SW 1271 (cell line): ENCODE measurements at regions not wholly inside any gene's neighbourhood (a gene's known extent, or its start where the extent isn't known, plus 50 kb on each side); places are given as distances from the start of the nearest gene placed in this dataset.
"Not testable (repeated sequence)": the region's sequence is repeated elsewhere in the genome, so short reads cannot be mapped to it uniquely, and the experiment has no call there.

Experiments used
- DNase-seq, 2 experiments: peaks; one replicate each; lab custom pipeline; 2025; lab: John Stamatoyannopoulos, UW

DNA sequence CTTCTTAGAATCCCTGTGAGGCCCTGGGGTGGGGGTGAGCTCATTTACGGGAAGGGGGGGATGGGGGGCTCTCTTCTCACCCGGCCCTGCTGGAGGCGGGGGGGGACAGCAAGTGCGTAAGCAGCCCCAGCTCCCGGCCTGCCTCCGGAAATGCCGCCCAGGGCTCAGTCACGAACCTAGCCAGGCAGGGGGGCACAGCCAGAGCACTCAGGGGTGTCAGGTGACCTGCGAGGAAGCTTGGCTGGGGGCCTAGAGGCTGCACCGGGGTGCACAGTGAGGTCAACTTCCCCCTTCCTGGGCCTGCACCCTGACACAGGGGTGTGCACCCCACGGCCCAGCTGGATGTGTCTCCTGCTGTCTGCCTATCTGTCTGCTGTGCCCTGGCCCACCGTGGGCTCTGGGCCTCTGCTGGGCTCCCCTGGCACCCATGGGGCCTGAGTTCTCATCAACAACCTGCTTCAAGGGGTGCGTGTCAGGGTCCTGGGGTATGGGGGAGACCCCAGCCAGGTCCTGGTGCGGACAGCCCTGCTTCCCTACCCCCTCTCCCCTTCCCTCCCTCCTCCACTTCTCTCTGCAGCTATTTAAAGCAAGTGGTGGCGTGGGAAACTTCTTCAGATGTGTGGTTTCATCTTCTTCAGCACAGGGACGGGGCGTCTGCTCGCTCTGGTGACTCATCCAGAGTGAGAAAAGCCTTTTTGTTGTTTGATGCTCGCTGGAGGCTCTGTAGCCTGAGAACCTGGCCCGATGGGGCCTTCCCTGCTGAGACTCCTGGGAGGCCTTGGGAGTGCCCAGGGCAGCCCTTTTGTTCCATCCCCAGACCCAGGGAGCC lies 92.5 kb upstream of the RUNX3 start:
- DNase-seq, result peak; percentile 21 to 60

DNA sequence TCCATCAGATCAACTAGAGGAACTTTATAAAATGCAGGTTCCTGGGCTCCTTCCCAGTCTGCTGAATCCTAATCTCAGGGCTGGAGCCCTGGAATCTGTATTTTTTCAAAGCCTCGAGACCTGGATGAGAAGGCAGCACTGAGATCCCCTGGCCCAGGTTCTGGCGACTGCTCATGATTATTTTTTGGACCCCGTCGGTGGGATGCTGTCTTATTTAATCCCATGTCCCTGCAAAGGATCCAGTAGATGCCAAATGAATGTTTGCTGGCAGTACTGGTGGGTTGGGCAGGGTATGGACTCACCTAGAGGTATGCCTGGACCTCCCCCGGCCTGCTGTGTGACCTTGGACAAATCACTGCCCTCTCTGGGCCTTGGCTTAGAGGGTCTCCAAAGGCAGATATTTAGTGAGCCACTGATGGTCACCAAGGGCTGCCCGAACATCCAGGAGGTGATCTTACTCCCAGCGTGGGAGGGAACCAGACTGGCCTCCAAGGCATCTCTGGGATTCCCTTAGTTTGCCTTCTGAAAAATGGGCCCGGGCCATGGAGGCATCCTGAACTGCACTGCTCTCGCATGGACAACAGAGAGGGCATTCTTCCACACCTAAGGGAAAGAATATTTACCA lies 91.6 kb upstream of the RUNX3 start:
- DNase-seq, result no peak

DNA sequence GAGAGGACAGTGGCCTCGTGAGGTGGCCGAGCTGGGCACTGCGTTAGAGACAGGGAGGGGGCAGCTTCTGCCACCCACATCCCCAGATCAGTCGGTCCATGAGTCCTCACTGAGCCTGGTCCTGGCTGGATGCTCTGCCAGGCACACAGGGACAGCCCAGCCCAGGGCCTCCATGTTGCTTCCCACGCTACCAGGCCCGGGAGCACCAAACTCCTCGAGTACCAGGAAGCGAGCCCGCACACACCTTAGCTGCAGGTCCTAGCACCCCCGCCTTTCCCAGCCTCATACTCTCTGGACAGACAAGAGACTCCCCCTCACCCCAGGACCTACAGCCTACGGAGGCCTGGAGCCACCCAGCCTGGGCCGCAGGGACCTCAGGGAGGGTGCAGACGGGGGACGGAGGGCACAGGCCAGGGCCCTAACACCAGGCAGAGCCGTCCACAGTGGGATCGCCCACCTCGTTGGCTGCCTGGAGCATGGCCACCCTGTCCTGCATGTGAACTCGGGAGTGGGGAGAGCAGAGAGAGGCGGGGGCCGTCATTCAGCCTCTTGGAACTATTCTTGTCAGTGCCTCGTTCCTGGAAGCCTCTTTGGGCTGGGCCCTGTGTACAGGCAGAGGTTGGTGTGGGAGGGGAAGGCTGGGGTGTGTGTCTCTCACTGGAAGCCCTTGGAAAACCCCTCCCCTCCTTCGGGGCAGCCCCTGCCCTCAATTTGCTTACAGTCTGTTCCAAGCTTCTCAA lies 90.9 kb upstream of the RUNX3 start:
- DNase-seq, result no peak

DNA sequence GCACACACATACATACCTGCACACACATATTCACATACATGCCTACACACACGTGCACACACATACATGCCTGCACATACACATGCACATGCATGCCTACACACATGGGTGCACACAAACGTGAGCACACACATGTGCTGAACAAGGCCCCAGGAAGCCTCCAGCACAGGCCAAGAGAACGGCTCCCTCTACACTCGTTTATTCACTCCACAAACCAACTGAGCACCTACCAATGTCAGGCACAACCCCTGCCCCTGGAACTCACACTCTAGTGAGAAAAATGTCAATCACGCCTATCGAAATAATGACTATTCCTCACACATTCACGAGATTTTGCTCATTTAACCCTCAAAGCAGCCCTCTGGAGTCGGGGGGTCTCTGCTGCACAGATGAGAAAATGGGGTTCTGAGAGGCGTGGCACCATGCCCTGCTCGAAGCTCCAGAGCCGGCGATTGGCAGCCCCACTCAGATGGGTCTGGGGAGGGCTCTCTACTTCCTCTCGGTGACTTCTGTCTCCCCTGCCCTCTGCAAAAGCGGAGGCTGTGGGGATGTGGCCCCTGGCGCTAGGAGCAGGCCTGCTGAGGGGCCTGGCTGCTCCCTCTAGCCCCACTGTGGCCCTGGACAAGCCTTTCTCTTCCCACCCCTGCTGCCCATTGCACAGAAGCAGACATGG lies 90.2 kb upstream of the RUNX3 start:
- no peak for DNase-seq

DNA sequence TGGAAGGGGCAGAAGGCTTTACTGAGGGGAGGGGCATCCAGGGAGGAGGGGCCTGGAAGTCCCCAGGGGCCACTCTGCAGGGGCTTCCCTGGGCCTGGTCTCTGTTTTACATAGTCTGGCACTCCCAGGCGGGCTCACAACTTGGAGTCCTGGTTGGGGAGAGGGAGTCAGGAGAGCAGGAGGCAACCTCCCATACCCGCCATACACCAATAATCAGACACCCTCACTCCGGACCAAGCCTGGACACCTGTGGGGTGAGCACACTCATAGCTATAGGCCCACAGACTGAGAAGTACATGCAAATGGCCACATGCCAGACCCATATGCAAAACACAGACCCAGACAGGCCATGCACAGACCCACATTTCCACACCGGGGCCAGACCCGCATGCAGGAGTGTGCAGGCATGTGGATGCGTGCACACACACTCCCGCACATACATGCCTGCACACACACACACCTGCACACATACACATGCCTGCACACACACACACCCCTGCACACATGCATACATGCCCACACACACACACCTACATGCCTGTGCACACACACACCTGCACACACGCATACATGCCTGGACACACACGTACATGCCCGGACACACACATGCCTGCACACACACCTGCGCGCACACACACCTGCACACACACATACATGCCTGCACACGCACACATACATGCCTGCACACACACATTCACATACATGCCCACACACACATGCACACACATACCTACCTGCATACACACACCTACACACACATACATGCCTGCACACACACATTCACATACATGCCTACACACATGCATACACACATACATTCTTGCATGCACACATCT lies 89.5 kb upstream of the RUNX3 start:
- no peak for DNase-seq

DNA sequence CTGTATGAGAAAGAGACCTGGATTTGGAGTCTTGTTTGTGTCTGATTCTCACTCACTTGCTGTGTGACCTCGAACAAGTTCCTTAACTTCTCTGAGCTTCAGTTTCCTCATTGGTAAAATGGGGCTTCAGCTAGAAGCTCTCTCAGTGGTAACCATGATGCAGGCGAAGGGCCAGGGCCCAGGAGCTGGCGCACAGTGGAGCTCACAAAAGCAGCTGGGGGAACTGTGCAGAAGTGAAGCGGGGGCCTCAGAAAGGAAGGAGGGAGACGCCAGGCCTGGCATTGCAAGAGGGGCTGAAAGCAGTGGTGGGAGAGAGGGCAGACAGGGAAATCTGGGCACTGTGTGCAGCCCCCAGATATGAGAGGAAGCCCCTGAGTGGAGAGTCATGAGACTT lies 88.9 kb upstream of the RUNX3 start:
- no peak for DNase-seq

DNA sequence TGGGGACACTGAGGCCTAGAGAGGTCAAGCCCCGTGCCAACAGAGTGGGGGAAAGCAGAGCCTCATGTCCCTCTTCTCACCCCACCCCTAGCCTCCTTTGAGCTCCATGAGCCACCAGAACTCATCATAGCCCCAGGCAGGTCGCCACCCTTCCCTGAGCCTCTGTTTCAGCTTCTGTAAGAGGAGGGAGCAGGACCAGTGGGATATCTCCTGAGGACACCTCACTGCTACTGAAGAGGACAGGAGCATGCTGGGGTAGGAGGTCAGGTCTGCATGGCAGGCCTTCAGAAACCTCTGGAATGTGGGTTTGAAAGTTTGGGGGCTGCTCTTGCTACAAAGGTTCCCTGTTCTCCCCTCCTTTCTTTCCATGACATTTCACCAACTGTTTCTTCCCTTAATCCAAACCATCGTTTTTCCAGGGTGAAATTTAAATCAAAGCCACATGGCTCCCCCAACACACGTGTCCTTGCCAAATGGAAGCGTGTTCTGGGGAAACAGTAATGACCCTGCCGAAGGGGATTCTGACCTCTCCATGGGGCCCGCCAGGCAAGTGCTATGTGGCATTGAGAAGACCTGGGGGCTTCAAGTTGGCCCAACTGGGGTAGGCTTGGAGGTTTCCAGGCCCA lies 88.1 kb upstream of the RUNX3 start:
- DNase-seq, result no peak

DNA sequence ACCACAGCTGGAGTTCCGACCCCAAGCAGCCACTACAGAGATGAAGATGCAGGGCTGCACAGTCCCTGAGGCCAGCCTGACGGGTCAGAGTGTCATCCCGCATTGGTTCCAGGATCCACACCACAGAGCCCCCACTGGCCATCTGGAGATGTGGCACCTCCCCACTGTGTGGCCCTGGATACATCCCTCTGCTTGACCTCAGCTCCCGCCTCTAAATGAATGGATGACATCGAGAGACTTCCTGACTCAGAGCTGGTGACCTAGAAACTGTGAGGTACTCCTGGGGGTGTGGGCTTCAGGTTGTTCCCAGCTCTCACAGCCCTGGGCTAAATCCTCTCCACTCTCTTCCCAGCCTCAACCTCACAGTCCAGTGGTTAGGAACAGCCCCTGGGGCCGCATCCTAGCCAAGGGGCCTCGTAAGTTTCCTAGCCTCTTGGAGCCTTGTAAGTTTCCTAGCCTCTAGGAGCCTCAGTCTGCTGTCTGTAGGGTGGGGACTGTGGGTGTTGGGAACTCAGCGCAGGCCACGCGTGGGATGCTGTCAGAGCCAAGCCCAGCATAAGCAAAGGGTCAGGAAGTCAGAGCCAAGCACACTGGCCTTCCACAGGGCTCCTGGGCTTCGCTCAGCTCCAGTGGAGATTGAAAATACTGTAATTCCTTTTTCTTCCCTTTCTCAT lies 87.5 kb upstream of the RUNX3 start:
- DNase-seq, result no peak

DNA sequence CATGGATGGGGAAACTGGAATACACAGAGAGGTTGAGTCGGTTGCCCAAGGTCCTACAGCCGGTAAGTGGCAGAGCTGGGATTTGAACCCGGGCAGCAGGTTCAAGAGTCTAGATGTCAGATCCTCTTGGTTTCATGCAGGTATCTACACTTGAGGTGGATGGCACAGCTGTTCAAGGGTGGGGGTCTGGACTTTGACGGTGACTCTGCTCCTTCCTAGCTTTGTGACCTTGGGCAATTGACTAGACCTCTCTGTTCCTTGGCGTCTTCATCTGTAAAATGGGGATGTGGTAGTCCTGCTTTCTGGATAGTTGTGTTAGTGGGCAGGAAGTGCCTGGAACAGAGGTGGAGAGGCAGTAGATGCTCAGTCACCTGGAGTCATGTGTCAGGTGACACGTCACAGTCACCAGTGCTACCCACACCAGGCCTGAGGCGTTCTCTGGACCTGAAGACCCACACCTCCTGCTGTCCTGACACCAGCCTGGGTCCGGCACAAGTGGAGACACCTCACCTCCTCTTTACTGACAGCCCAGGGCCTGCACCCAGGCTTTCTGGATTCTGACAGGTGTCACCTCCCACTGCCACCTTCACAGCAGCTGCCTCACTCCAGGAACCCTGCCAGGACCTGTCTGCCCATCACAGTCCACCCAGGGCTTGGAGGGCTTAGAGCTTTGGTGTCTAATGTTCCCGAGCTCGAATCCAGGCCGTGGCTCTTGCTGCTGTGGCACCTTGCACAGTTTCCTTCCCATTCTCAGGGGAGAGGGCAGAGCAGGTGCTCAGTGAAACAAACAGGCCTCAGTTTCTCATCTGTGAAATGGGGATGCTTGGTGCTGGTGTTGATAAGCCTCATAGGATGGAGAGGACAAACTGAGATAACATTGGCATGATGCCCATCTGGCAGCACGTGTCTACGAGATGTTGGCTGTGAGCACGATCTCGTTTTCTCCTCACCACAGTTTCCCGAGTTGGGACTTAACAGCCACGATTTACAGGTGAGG lies 83.2 kb upstream of the RUNX3 start:
- DNase-seq, result no peak

DNA sequence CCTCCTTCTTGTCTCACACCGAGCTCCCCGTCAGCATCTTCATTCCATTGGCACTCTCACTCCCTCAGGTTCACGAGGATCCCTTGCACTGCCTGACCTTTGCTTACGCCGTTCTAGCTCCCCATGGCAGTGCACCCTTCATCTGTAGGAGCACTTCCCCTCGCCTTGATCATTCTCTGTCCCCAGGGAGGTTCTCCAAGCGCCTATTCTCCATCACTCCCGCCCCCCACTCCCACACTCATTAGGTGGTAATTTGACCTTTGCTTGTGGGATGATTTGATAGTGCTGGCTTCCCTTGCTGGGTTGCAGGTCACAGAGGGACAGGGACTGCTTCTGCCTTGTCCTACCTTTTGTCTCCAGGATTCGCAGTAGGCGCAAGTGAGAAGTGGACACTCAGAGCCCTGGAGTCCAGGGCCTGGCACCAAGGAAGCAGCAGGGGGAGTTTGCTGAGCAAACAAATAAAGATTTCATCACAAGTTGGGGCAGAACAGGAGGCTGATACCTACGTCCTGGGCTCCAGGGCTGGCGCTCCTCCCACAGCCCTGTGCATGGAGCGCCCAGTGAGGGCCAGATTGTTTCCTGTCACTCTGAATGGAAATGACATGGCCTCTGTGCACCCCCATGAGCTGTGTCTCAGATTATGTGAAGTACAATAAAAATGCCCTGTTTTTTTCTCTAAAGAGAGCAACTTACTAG lies 82.0 kb upstream of the RUNX3 start:
- DNase-seq, result no peak

DNA sequence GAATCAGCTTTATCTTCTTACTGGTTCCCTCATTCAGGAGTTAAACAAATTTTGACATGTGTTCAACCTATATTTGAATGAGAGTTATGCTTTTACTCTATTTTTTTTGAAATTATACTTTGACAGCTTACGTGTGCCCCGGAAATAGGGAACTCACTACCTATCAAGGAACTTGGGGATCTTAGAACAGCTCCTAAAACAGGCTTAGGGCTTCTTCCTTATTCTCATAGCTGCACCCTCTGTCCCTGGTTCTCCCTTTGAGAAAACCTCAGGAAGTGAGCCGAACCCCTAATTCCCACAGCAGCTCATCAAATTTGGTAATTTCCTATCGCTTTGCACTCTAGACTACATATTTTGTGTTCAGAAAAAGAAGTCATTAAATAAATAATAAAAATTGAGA lies 81.2 kb upstream of the RUNX3 start:
- no peak for DNase-seq

DNA sequence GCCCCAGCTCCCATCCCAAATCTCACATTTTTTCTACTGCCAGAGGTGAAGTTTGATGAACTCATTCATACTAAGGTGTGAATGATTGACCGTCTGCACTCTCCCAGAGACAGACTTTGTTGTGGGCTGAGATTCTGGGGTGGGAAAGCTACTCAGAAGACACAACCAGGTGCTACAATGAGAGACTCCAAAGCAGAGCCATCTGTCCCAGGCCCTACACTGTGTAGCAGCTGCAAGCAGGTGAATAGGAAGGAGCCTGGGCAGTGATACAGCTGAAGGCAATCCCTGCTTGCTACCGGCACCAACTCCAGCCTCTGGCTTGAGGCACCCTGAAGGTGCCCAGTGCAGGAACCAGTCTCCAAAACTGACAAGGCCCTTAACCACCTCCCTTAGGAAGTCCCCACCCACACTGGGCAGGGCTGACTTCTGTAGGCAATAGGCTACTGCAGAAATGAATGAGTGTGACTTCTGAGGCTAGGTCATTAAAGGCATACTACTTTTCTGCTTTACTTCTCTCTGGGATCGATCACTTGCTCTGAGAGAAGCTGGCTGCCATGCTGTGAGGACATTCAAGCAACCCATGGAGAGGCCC lies 79.7 kb upstream of the RUNX3 start:
- DNase-seq, result no peak

DNA sequence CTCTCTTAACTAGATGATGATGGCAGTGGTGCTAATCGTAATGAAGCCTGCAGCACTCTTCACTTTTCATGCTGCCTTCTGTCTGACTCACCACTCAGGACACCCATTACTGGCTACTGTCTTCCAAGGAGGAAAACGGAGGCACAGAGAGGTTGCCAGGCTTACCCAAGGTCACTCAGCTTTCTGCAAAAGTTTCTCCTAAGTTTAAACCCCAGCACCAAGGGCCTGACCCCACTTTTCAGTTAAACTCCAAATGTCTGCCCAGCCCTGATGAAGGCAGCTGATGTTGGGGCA lies 78.1 kb upstream of the RUNX3 start:
- no peak for DNase-seq

DNA sequence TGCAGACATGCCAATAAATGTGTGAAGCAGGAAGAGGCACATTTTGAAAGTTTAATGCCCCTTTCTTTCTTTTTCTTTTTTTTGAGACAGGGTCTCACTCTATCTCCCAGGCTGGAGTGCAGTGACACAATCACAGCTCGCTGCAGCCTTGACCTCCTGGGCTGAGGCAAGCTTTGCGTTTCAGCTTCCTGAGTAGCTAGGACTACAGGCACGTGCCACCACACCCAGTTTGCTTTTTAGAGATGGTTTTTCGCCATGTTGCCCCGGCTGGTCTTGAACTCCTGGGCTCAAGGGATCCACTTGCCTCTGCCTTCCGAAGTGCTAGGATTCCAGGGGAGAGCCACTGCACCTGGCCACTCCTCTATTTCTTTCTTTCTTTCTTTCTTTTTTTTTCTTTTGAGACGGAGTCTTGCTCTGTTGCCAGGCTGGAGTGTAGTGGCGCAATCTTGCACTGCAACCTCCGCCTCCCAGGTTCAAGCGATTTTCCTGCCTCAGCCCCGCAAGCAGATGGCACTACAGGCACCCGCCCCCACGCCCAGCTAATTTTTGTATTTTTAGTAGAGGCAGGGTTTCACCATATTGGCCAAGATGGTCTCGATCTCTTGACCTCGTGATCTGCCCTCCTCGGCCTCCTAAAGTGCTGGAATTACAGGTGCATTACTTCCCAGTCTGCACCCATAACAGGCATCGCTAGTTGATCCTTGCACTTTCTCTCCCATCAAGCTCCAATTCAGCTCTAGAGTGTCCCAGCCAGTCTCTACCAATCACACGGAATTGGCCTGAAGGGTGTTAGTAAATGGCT lies 77.5 kb upstream of the RUNX3 start:
- DNase-seq, result not testable (repeated sequence)

DNA sequence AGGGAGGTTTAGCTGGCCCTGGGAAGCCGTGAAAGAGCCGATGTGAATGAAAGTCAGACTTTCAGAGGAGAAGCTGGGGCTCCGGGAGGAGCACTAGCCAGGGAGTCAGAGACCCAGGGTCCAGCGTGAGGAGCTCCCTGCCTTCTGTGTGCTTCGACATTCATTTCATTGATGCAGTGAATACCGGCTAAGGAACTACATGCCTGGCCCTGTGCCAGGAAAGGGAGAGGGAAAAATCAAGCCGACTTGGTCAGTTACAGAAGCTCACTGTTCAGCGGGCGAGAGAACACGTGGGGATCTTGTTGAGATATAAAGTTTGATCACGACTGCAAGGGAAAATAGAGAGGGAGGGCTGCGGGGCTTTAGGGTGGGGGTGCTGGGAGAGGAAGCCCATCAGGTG lies 76.7 kb upstream of the RUNX3 start:
- DNase-seq, result no peak

DNA sequence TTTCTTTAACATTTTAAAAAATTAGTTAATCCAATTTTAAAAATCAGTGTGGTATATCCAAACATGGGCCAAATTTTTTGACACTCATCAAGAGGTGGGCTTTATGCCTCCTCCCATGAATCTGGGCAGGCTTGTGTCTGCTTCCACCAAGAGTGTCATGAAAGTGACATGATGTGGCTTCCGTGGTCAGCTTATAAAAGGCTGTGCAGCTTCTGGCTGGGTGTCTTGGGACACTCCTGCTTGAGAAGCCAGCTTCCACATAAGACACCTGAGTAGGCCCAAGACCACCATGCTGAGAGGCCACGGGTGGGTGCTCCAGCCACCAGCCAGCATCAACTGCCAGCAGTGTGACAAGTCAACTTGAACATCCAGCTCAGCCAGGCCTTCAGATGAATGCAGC lies 74.3 kb upstream of the RUNX3 start:
- no peak for DNase-seq

DNA sequence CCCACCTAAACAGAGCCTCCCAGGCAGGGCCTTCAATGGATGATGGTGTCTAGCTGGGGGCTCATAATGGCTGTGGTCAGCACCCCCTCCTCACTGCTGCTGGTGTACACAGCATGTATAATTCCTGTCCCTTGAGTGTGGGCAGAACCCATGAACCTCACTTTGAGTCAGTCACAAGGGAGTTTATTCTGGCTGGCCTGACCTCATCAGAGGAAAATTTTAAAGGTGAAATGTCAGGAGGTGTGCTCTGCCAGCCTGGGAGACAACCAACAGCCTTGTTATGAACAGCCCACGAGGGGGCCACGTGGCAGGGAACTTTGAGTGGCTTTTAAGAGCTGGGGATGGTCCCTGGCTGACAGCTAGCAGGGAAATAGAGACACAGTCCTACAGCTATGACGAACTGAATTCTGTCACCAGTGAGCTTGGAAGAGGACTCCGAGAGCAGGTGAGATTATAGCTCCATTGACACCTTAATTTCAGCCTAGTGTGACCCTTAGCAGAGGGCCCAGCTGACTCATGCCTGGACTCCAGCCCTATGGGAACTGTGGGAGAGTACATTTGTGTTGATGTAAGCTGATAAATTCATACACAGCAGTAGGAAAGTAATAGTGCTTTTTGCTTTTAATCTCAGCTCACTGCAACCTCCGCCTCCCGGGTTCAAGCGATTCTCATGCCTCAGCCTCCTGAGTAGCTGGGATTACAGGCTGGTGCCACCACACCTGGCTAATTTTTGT lies 73.5 kb upstream of the RUNX3 start:
- DNase-seq, result no peak
